NCI-H187 treated with DMSO at 0.1 percent for 48 hours (cell line): ENCODE measurements at regions not wholly inside any gene's neighbourhood (a gene's known extent, or its start where the extent isn't known, plus 50 kb on each side); places are given as distances from the start of the nearest gene placed in this dataset.
"Not testable (repeated sequence)": the region's sequence is repeated elsewhere in the genome, so short reads cannot be mapped to it uniquely, and the experiment has no call there.

Experiments
- DNase-seq: peaks from one replicate; lab custom pipeline; 2025; lab: John Stamatoyannopoulos, UW

DNA sequence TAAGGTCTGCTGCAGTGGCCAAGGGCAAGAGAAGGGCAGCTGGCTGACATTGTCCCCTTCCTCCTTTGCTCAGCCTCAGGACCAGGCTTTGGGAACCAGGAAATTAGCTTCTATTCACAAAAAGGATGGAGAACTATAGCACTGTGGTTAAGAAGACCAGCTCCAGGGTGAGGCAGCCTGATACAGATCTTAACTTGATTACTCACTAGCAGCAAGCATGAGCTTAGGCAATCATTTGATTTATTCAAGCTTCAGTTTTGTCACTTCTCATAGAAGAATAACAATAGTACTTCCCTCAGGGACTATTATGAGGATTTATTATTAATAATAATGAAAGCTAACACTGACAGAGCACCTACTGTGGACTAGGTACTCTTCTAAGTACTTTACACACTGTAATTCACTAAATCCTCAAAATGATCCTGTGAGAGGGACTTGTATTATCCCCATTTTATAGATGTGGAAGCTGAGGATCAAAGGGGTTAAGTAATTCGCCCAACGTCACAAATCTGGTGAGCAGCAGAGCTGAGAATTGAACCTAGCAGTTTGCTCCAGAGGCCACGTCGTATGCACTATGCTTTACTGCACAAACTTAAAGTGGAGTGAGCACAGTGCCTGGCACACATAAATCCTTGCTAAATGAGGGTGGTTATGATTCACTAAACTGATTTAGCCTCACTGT is 130.4 kb upstream of the PAK3 start:
- no peak for DNase-seq

DNA sequence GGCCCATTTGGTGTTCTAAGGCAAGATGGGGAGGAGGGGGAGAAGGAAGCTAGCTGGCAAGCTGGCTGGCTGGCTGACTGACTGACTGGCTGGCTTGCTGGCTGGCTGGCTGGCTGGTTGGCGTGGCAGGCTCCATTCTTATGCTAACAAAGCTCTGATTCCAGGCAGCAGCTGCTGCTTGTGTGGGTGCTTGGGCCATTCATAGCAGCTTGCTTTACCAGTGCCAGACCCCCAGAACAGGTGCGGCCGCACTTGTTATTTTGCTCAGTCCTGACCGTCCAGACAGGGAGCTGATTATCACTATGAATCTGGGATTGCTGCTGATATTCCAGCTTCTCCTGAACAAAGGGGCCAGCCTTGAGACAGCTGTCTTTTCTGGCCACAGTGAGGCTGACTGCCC is 131.2 kb upstream of the PAK3 start:
- DNase-seq: no peak

DNA sequence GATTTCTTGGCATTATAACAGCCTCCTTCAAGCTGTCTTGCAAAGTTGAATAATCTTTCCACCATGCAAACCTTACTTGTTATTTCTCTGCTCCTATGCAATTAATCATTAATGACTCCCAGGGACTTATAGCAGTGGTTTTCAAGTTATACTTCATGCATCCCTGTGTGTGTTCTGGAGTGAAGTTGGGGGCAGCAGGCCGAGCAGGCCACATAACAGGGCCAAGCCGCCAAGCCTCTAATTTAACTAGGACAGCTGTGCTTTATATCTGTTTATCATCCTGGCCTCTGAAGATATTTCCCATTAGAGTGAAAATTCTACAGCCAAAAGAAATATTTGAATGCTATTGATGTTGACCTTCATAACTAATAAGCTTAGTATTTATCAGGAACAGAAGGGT is 133.5 kb upstream of the PAK3 start:
- DNase-seq: no peak

DNA sequence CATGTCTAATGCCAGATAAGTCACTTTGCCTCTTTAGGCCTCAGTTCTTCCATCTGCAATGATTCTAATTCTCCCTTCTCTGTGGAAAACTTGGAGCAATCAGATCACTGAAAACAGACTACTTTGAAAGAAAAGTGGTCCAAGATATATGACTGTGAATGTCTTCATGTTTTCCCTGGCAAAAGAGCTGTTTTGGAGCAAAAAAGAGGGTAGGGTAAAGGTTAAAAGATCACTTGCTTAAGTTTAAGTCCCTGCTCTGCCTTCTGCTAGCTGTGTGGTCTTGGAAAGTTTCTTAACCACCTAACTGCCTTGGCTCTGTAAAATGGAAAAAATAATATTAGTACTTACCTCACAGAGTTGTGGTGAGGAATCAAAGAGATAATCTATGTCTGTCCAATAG is 140.3 kb upstream of the PAK3 start:
- no peak for DNase-seq

DNA sequence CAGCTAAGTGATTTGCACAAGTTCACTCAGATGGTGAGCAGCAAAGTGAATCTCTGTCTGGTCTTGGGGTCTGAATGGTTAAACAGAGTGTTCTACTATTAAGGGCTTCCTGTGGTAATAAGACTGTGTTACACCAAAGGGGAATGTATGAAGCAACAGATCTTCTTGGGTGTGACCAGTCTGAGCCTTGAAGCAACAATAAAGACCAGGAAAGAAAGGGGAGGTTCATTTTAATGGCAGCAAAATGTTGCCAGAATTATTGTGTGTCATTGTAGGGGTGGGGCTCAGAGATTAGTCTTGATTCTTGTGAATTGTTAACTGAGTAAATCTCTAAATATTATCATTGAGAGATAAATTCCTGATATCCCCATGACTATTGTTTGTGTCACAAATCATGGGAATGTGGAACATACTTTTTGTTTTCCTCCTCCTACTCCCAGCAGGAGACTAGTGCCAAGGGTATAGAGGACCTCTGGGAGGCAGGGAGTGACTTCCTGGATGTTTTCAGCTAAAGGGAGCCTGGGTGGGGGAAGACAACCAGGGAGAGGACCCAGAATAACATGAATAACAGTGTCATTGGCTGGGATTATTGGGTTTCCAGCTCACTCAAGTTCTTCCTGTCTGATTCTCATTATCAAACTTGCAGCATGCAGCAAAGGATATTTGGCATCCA is 141.4 kb upstream of the PAK3 start:
- no peak for DNase-seq

DNA sequence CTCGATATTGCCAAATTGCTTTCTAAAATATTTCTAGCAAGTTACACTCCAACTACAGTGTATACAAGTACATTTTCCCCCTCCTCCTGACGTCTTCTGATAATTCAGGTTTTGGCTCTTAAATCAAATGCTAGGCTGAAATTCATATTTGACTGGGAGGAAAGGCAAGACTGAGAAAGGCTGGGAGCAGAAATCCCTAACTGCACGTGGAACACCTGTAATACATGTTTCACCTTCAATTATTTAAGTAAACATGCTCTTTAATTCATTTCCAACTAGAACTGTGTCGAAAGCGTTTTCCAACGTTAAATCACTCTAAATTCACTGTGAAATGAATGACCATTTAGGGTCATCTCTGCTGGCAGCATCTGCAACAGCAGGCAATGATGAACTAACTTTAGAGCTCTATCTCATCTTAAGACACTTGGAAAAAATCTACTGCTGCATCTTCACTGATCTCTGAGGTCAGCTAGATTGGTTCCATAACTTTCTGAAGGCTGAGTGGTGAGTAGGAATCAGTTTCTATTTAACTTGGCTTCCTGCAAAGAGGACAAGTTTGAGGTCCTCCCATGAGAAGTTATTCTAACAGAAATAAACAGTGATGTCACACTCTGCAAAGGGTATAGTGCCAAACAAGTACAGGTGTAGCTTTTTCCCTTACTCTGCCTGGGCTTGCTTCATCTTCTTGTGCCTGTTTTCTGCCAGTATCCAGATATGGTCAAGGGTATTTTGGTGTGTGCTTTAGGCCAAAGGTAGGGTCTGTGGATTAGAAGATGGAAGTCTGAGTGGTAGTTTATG is 144.3 kb upstream of the PAK3 start:
- no peak for DNase-seq

DNA sequence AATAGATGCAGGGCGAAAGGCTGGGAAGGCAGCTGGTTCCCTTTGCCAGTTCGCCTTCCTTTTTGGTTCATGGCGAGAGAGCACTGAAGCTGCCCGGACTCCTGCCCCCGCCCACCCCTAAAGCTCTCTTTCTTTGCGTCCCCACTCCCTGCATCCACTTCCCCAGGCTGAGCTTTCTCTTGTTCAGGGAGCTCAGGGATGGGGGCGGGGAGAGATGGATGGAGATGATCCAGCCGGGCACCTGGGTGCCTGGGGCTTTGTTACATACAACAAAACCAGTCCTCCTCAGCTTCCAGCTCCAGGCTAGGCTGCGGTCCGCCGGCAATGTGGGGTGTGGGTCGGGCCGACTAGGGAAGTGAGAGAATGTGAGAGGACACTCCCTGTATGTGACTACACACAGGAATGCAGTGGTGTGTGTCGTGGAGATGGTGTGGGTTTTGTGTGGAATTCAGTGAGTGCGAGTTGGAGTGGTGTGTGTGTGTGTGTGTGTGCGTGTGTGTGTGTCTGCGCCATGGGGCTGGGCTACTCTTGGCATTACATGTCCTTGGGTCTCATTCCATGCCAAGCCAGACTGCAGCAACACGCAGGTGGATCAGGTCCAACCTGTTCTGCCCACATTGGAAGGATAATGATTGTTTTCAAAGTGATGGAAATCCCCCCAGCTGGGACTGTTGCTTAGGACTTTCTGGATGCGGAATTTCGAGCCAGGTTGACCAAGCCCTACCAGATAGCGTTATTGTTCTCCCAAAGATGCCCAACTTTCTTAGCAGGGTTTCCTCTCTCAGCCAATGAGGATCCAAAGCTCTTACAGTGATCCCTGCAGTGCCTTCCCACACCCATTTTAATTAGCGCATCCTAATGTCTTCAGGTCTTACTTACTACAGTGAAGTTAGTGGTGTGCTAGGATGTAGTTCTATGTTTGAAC is 149.4 kb upstream of the CHRDL1 start:
- DNase-seq: no peak

DNA sequence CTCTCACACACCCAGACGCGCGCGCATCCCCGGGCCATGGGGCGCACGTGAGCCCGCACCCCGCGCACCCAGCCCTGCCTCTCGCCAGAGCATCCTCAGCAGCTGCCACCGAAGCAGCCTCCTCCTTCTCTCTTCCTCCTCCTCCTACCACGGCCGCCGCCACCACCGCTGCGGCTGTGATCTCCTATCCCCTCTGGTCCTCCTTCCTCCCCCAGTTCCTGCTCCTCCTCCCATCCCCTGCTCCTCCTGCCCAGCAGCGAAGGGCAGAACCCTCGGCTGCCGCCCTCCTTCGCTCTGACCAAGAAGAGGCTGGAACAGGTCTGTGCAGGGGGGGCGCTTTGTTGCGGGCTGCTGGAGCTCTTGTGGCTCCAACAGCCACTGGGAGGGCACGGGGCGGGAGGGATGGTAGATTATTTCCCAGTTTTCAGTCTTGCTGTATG is 148.7 kb upstream of the CHRDL1 start:
- no peak for DNase-seq

DNA sequence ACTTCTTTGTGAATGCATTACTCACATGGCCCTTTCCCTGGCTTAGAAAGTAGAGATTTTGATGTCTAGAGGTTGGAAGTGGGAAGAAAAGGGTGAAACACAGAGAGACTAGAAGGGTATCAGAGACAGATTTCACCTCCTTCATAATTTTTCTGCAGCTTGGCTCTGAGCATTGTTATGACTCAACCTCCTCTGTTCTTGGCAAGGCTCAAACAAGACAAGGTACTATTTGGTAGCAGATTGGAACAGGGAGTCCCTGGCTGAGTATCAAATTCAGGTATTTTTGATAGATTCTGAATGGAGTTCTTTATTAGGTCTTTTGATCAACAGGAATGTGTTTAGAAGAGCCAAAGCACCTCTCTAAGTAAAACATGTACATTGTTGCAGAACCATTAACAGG is 146.3 kb upstream of the CHRDL1 start:
- no peak for DNase-seq

DNA sequence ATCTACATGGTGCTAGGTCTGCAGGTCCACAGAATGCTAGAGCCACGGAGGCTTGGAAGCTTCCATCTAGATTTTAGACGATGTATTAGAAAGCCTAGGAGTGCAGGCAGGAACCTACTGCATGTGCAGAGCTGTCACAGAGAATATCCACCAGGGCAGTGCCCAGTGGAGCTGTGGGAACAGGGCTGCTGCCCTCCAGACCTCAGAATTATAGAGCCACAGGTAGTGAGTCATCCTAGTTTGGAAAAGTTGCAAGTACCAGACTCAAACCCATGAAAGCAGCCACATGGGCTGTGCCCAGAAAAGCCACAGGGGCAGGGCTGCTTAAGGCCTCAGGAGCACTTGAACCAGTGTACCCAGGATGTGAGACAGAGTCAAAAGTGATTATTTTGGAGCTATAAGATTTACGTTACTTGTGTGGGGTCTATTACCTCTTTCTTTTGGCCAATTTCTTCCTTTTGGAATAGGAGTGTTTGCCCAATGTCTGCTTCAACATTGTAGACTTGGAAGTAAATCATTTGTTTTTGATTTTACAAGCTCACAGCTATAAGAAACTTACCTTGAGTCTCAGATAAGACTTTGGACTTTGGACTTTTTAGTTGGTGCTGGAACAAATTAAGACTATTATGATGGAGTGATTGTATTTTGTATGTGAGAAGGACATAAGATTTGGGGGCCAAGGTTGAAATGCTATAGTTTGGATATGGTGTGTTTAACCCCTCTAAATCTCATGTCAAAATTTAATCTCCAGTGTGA is 143.5 kb upstream of the CHRDL1 start:
- no peak for DNase-seq

DNA sequence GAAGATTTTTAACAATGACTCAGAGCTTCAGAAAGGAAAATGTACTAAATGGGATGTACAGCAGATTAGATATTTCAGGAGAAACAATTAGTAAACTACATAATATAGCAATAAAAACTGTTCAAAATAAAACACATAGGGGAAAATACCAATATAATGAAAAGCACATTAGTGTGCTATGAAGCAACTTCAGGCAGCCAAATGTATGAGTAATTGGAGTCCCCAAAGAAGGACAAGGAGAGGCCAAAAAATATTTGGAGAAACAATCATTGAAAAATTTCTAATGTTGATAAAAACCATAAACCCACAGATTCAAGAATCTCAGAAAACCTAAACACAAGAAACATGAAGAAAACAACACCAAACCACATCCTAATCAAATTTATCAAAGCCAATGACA is 129.3 kb upstream of the CHRDL1 start:
- no peak for DNase-seq

DNA sequence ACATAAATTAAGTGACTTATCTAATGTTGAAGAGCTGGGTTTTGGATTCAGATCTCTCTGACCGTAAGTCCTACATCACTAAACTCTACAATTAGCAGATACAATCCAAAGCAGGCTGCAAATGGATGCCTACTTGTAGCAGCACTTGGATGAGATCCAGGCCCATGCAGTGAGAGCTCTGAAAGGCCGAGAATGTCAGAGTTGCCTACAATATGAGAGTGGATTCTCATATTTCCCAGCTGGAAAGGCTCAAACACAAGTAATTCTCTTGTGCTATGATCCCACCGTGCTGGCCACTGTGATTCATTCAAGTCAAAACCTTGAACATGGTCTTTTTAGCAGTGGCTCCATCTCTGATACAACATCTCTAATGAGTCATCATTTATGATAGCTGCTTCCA is 125.4 kb upstream of the CHRDL1 start:
- DNase-seq: no peak

DNA sequence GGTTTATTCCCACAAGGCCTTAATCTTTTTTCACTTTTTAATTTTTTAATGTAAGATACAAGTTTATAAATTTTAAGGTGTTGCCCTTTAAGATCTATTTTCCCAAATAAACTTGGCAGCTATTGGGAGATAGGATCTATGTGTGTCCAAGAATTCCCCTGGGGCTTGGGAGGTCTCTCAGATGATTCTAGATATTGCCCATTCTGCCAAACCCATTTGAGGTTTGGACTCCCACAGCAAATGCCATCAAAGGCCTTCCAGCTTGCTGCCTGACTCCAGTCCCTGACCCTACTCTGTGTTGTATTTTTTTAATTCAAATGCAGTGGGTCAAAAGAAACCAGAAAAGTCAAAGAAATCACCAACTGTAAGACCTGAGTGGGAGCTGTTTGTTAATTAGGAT is 120.0 kb upstream of the CHRDL1 start:
- DNase-seq: no peak

DNA sequence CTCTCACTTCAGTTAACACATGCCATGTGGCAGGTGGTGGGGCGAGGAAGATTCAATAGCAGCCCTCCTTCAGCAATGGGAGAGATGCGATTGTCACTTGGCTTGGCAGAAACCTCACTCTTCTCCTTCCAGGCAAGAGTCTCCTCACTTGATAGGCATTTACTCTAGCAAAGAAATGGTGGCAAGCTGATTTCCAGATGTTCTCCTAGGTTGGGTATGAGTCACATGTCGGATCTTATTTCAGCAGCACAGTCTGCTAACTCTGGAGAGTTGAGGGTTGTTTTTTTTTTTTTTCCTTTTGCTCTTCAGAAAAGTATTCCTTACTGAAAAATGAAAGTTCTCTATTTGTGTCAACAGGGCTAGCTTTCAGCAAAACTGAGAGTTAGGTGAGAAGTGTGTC is 119.5 kb upstream of the CHRDL1 start:
- DNase-seq: no peak

DNA sequence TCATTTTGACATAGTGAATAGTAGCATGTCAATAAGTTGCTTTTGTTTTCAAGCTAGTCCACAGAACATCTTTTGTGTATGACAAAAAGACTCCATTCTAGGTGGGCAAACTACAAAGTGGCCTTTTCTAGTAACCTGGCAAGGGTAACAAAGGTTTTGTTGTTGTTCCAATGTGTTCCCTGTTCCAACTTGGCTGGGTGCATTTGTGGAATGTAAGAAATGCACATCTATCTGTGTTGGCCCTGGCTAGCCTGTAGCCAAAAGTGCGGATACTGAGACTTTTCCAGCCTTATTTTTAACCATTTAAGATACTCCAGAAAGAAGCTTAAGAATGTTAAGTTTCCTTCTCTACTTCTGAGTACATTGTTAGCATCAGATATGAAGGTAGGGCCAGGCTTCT is 118.7 kb upstream of the CHRDL1 start:
- no peak for DNase-seq

DNA sequence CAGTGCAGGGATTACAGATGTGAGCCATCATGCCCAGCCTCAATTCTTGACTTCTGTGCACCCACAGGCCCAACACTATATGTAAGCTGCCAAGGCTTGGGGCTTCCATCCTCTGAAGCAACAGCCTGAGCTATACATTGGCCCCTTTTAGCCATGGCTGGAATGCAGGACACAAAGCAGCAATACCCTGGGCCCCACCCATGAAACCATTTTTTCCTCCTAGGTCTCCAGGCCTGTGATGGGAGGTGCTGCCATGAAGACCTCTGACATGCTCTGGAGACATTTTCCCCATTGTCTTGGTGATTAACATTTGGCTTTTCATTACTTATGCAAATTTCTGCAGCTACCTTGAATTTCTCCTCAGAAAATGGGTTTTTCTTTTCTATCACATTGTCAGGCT is 109.1 kb upstream of the CHRDL1 start:
- DNase-seq: not testable (repeated sequence)

DNA sequence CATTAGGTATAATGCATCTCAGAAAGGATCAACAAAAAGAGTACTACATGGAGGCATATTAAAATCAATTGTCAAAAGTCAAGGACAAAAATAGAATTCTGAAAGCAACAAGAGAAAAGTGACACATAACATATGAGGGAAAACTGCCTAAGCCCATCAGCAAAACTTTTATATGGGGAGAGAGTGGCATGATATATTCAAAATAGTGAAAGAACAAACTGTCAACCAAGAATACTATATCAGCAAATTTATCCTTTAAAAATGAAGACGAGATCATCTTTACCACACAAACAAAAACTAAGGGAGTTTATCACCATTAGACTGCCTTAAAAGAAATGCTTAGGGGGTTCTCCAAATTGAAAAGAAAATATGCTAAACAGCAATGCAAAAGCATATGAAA is 86.4 kb upstream of the CHRDL1 start:
- DNase-seq: no peak

DNA sequence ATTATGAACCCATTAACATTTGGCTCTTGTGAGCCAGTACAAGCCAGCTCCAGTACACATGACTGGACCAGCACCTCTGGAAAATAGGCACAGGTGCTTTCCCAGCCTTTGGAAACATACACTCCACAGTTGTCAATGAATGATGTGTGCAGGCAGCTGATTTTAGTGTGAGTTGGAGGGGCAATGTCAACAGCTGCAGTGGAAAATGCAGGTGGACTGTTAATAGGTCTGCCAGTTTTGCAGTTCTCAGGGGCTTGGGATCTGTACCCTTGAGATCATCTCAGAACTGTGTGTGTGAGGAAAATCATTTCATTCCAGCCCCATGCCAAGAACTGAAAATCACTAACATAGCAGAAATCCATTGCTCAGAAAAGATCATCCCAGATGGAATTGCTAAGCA is 81.7 kb upstream of the CHRDL1 start:
- DNase-seq: no peak

DNA sequence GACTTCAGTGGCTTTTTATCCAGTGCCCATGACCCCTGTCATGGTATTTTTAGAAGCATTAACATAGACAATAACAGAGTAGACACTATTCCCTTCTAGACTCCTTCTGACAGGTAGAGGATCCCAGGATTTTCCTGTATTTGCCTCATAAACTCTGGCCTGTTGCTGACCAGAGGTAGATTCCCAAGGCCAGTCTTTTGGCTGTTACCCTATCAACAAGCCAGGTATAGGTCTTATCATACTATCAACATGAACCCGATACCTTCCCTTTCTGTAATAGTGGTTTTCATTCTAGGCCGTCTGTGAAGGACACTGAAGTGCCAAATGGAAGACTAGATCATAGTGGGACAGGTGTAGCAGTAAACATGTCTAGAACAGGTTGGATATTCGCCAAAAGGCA is 76.2 kb upstream of the CHRDL1 start:
- DNase-seq: no peak

DNA sequence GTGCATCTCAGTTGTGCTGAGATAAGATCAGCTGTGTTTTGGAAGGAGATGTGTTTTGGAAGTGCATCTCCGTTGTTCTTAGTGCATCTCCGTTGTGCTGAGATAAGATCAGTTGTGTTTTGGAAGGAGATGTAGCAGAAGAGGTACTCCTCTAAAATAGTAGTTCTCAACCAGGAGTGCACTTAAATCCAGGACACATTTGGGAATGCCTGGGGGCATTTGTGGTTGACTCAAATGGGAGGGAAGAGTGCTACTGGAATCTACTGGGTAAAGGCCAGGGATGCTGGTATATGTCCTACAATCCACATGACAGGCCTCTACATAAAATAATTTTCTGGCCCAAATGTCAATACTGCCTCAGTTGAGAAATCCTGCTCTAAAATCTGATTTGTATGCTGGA is 70.8 kb upstream of the CHRDL1 start:
- DNase-seq: no peak

DNA sequence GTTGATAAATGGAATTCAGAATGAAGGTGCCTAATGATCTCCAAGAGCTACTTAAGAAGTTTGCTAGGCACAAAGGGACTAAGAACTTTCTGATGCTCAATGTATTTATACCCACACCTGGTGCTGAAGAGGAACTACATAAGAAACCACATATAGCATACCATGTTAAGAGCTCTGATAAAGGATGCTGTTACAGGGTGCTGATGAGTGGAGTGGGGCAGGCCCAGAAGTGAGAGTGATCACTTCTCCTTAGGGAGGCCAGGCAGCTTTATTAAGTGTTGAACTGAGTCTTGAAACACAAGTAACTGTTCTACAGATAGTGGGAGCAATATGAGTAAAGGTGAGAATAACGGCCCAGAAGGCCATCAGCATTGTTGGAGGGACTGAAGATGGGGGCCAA is 68.3 kb upstream of the CHRDL1 start:
- DNase-seq: no peak
